ENCODE measurements at regions not wholly inside any gene's neighbourhood (a gene's known extent, or its start where the extent isn't known, plus 50 kb on each side); places are given as distances from the start of the nearest gene placed in this dataset.

DNA sequence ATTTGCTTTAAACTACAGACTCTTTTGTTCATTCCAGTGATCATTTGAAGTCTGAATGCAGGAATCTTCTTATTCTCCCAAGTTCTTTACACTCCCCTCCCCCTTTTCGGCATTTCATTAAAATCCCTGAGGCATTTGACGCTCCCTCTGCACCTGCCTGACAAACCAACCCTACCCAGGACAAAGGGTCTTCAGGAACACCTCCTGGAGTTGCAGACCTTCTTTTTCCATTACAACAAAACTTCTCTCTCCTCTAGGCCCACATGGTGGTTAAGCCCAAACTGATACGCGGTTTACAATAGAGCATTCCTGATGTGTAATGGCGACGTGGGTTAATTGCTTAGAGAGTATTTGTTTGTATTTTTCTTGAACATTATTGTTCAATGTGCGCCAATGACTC, 367.4 kb downstream of the FBXO15 start:
- DNase-seq: no peak

DNA sequence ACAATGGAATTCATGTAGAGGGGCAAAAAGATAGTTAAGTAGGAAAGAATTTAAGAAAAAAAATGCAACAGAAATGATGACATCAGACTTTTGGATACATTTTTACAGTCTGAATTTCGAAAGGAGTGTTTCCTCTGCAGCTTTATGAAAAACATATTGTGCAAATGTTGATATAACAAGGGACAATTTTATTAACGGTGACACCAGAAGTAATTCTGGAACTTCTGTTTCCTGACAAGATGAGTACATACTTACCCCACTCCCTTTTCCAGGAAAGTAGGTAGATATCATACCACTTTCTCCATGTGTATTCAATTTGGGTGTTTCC, 369.6 kb downstream of the FBXO15 start:
- no peak for DNase-seq

DNA sequence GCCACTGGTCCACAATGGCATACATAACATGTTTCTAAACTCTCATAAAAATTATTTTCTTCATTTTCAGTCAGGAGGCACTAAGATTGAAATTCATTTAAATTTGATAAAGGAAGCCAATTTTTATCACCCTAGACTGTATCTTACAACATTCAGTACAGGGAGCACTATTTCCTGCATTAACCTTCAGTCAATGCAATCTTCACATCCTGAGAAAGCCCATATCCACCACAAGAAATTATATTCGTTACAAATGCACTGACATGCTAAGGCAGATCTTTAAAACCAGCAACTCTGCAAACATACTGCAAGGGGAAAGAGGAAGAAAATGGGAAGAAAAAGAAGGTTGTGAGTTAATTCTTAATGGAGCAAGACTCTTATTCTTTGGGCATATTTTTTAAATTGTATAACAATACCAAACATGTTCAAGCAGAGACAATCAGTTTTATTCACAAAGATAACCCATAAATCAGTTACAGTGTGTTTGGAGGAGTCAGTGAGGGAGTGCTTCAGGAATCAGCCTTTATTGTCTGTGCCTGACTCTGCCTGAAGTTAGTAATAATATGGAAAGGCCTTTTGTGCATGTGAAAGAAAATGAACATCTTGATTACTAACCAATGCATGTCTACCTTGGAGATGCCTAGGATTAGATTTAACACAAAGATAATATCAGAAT, 370.1 kb downstream of the FBXO15 start:
- DNase-seq: no peak

DNA sequence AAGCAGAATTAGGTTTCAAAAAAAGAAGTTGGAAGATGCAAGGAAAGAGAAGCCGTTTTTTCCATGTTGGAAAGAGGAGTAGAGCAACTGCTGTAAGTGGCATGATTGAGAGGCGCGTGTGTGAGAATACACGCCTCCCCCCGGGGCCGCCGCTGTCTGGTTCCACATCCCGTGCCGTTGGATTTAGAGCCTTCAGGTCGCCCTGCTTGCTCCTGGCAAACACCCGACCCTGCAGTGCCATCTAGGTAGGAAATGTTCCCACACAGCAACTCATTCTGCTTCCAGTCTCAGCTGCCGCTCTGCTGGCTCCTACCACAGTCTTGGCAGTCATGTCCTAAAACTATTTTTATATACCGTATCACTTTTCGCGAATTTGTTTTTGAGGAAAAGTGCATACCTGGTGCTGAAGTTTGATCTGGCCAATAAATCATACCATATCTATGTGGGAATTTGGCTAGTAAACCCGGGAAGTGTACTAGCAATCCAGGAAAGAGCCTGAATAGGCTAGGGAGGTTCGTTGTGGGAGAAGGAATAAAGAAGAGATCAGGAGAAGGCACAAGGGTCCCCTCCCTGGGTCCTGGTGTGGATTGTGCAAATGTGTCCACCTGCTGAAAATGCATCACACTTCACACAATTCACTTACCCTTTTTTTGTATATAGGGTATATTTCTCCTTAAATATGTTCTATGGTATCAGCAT, 372.7 kb downstream of the FBXO15 start:
- DNase-seq: no peak

DNA sequence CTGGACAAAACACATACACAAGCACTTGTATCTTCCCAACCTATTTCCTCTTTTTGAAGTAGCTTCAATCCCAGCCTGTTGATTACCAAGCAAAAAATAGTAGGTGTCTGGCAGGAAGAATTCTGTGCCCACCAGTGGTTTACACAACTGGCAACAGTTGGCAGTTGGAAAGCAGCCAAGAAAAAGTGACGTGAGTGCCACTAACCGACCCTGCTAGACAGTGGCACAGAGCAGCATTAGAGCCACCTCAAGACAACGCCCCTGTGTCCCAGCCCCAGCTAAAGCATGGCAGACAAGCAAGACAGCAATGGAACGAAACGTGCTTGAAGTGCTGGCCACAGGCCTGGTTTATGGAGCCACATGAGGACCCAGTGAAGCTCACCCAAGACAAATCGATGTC, 379.6 kb downstream of the FBXO15 start:
- DNase-seq: no peak

DNA sequence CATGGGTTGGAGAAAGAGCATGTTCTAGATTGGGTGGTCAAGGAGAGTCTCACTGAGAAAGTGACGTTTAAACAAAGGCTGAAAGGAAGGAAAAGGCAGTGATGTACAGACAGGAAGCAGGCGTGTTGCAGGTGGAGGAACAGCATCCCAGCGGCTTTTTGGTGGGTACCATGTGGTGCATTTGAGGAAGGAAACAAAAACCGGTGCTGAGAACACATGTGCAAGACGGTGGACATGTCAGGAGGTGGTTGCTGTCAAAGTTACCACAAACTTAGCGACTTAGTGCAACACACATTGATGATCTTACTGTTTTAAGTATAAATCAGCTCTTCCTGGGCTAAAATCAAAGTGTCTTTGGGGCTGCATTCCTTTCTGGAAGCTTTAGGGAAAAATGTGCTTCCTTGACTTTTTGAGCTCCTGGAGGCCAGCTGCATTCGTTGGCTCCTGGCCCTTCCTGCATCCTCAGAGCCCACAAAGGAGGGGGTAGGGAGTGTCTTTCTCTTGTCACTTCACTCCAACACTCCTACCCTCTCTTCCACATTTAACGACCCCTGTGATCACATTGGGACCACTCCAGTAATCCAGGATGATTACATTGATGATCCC, 380.6 kb downstream of the FBXO15 start:
- no peak for DNase-seq

DNA sequence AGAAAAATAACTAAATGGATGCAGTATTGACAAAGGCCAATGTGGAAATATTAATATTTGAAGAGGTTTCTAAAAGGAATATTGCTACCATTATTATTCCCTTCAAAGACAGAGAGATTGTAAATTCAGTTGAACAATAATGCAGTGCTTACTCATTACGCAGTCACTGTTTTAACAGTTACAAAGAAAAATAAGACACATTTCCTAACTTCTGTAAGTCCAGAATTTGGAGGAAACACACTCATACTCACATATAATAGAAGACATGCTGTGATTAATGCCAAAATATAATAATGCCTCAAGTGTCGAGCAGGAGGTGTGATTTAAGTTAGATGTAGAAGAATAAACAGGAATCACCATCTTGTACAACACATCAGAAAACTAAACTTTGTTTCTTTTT, 389.2 kb downstream of the FBXO15 start:
- no peak for DNase-seq

DNA sequence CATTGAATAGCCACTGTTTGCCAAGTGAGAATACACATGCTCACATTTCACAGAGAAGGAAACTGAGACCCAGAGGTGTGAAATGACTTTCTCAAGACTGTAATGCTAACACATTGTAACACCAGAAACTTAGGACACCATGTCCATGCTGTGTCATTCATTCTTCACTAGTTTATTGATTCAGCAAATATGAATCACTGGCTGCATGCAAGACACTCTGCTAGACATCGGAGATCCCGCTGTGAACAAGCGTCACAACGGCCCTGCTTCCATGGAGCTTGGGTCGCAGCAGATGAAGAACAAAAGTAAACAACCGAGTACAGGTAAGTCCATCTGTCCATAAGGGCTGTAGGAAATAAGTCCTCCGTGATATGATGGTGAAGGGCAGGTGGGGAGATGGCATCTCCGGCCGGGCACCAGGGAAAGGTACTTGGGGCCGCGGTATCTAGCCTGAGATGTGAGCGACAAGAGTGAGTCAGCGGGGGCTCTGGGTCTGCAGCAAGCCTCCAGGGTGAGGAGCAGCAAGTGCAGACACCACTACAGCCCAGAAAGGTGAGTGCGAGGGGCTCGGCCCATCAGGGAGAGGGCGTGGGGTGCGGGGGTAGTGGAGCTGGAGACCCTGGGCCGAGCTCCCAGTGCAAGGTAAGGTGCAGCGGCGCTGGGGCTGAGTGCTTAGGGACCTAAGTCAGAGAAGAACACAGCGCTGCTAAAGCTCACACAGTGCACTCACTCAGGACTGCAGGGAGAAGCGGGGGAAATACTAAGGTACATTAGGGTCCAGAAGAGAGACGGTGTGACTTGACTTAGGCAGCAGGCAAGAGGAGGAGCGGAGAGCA, 391.2 kb downstream of the FBXO15 start:
- no peak for DNase-seq

DNA sequence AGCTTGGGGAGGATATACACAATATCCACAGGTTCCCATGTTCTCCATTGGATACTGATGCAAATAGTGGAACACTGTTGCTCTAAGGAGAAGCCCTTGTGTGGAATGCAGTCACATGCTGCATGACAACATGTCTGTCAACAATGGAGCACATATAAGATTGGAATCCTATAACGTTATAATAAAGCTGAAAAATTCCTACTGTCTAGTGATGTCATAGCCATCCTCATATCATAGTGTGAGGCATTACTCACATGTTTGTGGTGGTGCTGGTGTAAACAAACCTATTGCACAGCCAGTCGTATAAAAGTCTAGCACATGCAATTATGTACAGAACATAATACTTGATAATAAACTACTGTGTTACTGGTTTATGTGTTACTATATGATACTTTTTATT, 394.7 kb downstream of the FBXO15 start:
- DNase-seq: no peak

DNA sequence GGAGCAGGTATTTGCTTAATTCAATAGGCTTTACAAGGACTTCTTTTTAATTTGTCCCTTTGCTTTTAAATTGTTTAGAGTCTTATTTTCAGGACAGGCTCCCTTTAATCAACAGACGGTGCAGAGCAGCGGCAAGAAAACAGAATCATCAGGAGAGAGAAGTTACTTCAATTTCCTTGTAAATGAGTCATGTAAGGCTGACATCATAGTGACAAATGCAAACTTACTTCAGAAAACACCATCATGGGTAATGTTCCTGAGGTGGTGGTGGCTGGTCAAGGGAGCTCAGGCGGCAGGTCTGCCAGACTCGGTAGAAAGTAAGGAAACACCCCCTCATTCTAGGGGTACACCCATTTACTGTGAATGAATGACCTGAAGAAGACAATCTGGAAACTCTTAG, 395.1 kb downstream of the FBXO15 start:
- DNase-seq: no peak

DNA sequence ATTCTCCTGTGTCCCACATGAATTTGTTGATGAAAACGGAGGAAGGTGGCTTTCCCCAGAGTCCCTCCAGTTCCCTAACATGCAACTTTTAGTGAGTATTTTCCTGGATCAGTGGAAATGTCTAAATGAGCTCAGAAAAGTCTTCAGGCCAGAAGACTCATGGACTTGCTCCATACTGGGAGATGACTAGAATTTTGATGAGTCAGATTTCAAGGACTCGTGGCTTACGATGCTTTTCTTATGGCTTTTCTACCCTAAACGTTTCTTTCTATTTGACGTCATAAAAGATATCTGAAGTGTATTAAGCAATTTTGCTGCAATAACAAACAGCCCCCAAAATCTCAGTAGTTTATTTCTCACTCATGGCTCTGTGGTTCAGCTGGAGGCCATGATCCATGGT, 397.6 kb downstream of the FBXO15 start:
- no peak for DNase-seq

DNA sequence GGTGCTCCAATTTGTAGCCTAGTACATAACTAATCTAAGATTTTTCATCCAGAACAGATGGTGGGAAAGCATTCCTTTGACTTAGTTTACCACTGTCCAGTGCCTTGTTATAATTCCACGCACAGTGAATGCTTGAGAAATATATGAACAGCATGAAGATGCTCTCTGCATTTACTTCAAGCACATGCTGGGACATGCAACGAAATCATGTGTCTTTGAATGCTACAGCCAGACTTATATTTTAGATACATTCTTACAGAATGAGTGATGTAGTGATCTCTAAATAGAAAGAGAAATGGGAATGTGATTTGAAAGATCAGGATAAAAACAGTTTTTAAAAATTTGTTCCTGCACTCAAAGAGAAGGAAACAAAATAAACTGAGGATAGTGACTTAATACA, 398.3 kb downstream of the FBXO15 start:
- DNase-seq: no peak

DNA sequence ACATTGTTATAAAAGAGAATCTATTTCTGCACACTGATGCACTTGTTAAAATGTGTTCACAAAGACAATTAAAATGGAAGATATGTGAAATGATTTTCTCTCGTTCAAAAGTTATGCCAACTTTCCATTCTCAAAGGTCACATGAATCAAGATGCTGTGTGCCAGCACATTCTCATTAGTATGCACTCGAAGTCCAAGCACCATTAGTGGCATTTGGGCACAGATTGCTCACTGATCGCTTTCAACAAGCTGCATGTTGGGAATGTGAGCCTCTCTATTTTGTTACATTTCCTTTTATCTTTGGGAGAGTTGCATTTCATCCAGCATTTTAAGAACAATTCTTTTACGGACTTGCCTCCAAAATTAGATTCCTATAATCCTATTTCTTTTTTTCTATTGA, 398.9 kb downstream of the FBXO15 start:
- DNase-seq: no peak

DNA sequence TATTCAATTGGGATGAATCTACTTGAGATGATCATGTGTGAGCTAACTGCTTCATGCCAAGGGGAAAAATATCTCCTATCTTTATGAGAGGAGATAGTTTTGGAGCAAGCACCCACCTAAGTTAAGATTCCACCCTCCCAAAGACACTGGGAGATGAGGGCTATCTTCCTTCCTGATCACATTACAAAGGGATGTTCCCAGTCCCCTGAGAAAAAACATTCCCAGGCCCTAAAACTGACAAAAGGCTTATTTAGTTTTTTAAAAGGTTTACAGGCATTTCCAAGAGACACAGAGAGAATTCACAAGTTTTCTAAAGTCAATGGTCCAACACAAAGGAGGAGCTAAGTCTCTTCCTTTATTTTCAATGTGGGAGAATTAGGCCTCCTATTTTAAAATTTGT, 401.5 kb downstream of the FBXO15 start:
- DNase-seq: no peak

DNA sequence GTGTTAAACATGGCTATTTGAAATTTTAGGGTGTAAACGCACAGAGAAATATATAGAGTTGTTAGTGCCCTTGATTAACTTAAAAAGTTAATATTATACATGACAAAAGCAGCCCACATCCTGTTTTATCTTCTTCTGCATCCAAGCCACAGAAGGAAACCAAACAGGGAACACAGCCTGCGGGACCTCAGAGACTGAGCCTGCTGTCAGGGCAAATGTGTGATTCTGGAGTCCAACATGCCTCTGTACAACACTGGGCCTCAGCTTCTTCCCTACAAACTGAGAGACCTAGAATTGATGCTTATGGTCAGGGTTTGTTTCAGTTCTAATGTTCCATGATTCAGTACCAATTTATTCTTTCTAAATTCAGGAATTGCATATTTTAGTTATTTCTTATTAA, 404.7 kb downstream of the FBXO15 start:
- no peak for DNase-seq

DNA sequence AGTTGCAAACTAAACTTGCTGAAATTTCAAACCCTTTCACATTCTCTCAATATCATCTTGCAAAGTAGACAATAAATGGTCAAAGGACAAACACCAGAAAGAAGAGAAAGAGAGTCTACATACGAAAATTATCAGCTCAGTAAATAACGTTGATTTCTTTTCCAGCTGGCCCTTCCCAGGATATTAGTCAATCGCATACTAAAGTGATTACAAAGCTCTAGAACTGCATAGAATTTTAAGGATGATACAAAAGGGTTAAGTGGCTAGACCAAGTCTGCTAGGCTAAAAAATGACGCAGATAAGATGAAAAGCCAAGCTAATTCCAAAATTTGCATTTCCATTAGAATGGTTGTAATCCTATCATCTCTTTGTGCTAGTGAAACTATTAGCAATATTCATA, 405.7 kb downstream of the FBXO15 start:
- no peak for DNase-seq

DNA sequence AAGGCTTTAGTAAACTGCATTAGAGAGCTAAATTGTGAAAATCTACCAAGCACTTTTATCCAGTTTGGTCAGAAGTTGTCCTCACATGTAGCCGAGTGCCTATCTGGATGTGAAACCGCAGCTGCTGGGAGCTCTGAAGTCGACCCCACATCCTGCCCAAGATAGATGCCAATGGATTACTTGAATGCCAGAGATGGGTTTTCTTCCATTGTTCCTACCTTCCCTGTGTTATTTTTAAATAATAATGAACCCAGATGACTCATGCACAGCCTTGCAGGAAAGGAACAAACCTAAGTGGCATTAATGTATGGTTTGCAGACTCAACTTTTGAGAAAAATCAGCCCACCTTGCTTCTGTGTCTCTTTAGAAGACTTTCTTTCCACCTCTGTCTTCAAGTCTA, 408.5 kb downstream of the FBXO15 start:
- DNase-seq: no peak

DNA sequence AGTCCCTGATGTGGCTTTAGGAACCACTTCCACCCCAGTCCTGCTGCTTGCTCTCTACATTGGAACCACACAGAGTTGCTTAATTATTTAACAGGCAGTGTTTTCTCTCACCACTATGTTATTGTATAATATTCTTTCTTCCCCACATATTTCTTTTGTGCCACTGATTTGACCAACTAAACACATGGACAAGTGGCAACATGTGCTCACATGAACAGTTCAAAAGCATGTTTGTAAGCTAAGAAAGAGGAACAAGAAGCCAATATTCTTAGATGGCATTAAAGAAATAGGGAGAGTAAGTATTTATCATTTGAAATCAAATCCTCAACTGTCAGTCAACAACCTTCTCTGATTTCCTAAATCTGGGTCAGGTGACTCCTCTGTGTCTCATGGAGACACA, 409.6 kb downstream of the FBXO15 start:
- no peak for DNase-seq

DNA sequence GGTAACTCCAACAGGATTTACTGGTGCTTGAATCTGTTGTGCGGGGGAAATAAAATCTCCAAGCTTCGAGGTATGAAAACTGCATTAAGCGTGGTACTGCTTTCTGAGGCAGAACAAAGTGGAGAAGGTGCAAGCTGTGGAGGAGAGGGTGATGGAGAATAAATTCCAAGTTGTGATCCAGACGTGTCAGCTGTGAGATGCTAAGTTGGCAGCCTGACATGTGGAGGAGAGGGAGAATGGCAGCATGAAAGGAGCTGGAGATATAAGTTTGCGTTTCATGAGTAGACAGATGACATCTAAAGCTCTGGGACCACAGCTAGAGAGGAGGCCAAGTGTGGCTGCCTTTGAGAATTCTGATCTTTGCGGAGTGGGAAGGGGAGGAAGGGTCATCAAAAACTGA, 411.8 kb downstream of the FBXO15 start:
- no peak for DNase-seq

DNA sequence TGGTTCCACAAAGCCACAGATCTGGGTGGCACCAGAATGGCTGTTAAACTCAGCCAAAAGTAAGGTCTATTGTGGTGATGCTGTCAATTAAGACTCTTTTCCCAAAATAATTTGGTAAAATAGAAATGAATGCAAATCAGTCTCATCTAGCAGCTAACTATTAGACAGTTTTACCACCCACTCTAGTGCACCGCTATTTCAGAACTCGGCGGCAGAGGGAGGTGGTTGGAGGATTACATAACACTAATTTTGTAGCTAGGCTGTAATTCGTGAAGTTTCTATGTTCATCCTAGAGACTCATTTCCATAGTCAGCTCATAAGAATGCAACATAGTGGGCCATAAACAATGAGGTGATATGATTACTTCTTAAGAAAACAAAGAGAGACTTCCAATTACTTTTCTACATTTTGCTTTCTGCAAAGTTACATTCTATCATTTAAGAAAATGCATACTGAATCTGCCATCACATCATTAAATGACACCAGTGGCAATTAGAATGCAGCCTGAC, 413.8 kb downstream of the FBXO15 start:
- no peak for DNase-seq

DNA sequence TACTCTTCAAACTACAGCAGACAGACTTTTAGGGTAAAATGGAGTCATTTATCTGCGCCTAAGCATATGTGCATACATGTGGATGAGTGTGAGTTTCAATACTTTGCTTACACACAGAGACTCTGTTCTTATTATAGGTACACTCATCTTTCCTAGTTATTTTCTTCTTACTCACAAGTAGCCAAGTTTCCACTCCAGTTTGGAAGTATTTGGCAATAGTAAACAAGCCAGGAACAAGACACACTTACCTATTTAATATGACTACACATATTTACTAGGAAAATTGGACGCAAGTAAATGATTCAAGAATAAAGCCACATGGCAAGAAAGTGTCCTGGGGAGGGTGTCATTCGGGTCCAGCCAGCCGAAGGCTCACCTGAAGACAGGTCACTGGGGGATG, 414.3 kb downstream of the FBXO15 start:
- no peak for DNase-seq

DNA sequence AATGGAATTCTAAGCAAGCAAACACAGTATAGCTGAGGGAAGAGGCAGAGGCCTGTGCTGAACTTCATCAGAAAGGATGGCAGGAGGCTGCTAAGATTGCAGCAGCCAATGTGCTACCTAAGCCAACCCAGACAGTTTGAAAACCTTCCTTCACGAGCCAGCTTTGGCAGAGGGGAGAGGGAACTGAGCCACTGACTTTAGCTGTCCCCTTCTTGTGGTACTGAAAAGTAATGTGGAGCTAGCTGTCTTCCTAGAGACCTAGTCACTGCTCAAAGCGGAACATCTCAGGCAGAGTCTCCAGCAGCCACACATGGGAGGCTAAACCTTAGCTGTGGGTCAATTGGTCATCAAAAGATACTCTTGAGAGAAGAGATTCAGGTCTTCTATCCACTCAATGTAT, 419.0 kb downstream of the FBXO15 start:
- no peak for DNase-seq

DNA sequence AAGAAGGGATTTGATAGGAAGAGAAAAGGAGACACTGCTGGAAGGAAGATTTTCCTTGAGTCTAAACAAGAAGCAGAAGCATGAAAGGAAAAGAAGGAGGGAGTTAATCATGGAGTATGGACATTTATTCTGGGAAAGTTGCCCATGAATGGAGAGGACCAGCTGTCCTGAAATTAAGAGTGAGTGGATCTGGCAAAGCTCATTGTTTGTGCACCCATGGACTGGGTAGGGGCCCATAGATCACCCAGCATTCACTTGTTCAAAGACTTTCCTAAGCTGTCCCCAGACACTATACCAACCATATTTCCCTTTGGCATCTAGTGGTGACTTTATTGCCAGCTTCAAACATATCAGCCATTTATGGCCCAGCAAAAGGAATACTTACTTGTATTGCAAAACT, 422.7 kb downstream of the FBXO15 start:
- no peak for DNase-seq

DNA sequence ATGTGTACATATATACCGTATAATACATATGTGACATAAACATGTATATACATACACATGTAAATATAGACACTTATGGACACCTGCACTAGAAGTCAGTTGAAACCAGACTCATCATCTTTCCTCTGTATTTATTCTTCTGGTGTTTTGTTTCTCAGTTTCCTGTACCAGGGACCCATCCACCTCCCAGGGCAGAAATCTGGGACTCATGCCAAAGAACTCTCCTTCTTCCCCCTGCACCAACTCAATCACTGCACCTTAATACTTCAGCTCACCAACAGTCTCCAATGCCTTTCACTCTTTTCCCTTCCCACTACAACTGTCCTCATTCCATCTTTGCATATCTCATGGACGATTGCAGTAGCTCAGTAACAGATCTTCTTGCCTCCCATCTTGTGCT, 428.0 kb downstream of the FBXO15 start:
- no peak for DNase-seq
